DOHH2 (cell line): ENCODE measurements at regions not wholly inside any gene's neighbourhood (a gene's known extent, or its start where the extent isn't known, plus 50 kb on each side); places are given as distances from the start of the nearest gene placed in this dataset.

Source experiments
- EZH2phosphoT487 ChIP-seq: fragments of 200-600 bp; sonication (generic); IDR thresholded peaks from 2 replicates; pipeline ENCODE4 v1.6.1; 2017; ENCODE audit warnings: borderline replicate concordance, mild to moderate bottlenecking, antibody characterized with exemption, low read length, moderate library complexity, mixed read lengths
- TF ChIP-seq, protein P1 (sequence below): fragments of 200-600 bp; sonication (generic); IDR thresholded peaks from one replicate; pipeline ENCODE4 v1.5.1; 2014; ENCODE audit warnings: antibody characterized with exemption, mild to moderate bottlenecking, low read depth, low read length; ENCODE audit not compliant: poor library complexity, severe bottlenecking

DNA sequence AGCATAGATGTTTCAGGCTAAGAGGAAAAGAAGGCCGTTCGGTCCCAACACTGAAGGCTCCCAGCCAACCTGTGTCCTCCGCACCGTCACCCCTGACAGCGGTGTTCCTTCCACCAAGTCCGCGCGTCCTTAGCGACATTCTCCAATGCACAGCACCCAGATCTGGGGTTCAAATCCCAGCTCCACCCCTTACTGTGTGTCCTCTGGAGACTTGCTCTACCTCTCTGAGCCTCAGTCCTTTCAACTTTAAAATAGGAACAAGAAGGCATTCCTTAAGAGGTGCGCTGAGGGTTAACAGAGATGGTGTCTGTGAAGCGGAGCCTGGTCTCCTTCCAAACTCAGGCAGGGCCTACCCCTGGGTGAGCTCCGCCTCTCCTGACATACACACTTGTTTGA lies 224.0 kb downstream of the MN1 start:
- TF ChIP-seq, protein P1, sequence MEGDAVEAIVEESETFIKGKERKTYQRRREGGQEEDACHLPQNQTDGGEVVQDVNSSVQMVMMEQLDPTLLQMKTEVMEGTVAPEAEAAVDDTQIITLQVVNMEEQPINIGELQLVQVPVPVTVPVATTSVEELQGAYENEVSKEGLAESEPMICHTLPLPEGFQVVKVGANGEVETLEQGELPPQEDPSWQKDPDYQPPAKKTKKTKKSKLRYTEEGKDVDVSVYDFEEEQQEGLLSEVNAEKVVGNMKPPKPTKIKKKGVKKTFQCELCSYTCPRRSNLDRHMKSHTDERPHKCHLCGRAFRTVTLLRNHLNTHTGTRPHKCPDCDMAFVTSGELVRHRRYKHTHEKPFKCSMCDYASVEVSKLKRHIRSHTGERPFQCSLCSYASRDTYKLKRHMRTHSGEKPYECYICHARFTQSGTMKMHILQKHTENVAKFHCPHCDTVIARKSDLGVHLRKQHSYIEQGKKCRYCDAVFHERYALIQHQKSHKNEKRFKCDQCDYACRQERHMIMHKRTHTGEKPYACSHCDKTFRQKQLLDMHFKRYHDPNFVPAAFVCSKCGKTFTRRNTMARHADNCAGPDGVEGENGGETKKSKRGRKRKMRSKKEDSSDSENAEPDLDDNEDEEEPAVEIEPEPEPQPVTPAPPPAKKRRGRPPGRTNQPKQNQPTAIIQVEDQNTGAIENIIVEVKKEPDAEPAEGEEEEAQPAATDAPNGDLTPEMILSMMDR = no peak
- TF ChIP-seq EZH2phosphoT487 = no peak
